SK-N-SH treated with all-trans-retinoic acid at 6 μM for 48 hours (cell line): ENCODE measurements at regions not wholly inside any gene's neighbourhood (a gene's known extent, or its start where the extent isn't known, plus 50 kb on each side); places are given as distances from the start of the nearest gene placed in this dataset.

Source experiments
- ARNTL ChIP-seq: fragments of 450-650 bp; formaldehyde crosslinking; IDR thresholded peaks from 2 replicates; pipeline ENCODE4 v1.5.0; 2020; ENCODE audit warnings: low read depth, mild to moderate bottlenecking, moderate library complexity, borderline replicate concordance
- GLIS3 ChIP-seq: fragments of 250-450 bp; sonication (Bioruptor Pico); IDR thresholded peaks from 2 replicates; pipeline ENCODE4 v1.5.0; 2020; ENCODE audit warnings: mild to moderate bottlenecking, moderate library complexity
- ISL1 ChIP-seq: fragments of 250-450 bp; sonication (Bioruptor Pico); IDR thresholded peaks from 2 replicates; pipeline ENCODE4 v2.1.2; 2022; ENCODE audit warnings: mild to moderate bottlenecking, moderate library complexity
- PATZ1 ChIP-seq: fragments of 250-450 bp; sonication (Bioruptor Pico); IDR thresholded peaks from 2 replicates; pipeline ENCODE4 v1.8.0; 2020; ENCODE audit warnings: mild to moderate bottlenecking, moderate library complexity, borderline replicate concordance
- PPARA ChIP-seq: fragments of 250-450 bp; sonication (Bioruptor Pico); IDR thresholded peaks from 2 replicates; pipeline ENCODE4 v1.5.0; 2020; ENCODE audit warnings: mild to moderate bottlenecking, borderline replicate concordance
- RARB ChIP-seq: fragments of 250-450 bp; sonication (Bioruptor Pico); IDR thresholded peaks from 2 replicates; pipeline ENCODE4 v1.8.0; 2021; ENCODE audit warnings: mild to moderate bottlenecking, moderate library complexity
- ZFP3 ChIP-seq: fragments of 250-450 bp; sonication (Bioruptor Pico); IDR thresholded peaks from 2 replicates; pipeline ENCODE4 v1.5.0; 2020; ENCODE audit warnings: mild to moderate bottlenecking, moderate library complexity
- ZFP30 ChIP-seq: fragments of 450-650 bp; formaldehyde crosslinking; IDR thresholded peaks from 2 replicates; pipeline ENCODE4 v1.5.0; 2022; ENCODE audit warnings: mild to moderate bottlenecking, moderate library complexity

- TF ChIP-seq PATZ1 (CRISPR knock-in tag) = no peak
- no peak for TF ChIP-seq ARNTL (CRISPR knock-in tag)
- TF ChIP-seq ISL1 (CRISPR knock-in tag) = no peak
- no peak for TF ChIP-seq RARB (CRISPR knock-in tag)
- no peak for TF ChIP-seq GLIS3 (CRISPR knock-in tag)
- TF ChIP-seq ZFP3 (CRISPR knock-in tag) = no peak
- no peak for TF ChIP-seq ZFP30 (CRISPR knock-in tag)
- no peak for TF ChIP-seq PPARA
Measured at GRCh38 chr14:25340882-25341281, 290.9 kb upstream of the STXBP6 start.
